Right lobe of liver (tissue), 4 donors: ENCODE measurements at regions not wholly inside any gene's neighbourhood (a gene's known extent, or its start where the extent isn't known, plus 50 kb on each side); places are given as distances from the start of the nearest gene placed in this dataset.

Source experiments
- POLR2A ChIP-seq: fragments of 450-650 bp; IDR thresholded peaks from one replicate; pipeline ENCODE4 v1.6.1; 2017; ENCODE audit warnings: antibody characterized with exemption, mild to moderate bottlenecking
- TF ChIP-seq, protein P1 (sequence below), 4 donors: fragments of 200-600 bp in 3 of 4; fragments of 450-650 bp in 1 of 4; IDR thresholded peaks; one replicate each; pipeline versions ENCODE4 v1.5.1 to v1.8.0; 2016 to 2022; ENCODE audit warnings: antibody characterized with exemption in 4 of 4, mild to moderate bottlenecking in 2 of 4
- donor health status: DM: no; HTN: no; CAD: no.
- donor health status: DM: no; HTN: no; CAD: no.
- donor health status: DM: no; HTN: yes; CAD: no.

DNA sequence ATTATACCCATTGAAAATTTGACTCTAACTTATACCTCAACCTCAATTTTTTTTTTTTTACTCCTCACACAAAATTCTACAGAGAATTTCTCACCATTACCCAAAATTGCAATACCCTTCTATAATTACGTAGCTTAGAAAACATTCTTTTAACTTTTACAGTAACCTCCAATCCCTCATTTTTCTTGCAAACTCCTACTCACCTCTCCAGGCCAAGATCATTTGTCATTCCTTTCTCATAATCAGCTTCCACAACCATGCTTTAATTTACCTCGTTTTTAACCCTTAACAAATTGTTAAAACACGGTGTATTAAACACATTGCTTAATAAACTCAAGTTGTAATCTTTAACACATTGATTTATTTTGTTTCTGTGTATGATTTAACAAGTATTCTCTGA lies 289.7 kb upstream of the TRAM1L1 start:
- TF ChIP-seq, protein P1, sequence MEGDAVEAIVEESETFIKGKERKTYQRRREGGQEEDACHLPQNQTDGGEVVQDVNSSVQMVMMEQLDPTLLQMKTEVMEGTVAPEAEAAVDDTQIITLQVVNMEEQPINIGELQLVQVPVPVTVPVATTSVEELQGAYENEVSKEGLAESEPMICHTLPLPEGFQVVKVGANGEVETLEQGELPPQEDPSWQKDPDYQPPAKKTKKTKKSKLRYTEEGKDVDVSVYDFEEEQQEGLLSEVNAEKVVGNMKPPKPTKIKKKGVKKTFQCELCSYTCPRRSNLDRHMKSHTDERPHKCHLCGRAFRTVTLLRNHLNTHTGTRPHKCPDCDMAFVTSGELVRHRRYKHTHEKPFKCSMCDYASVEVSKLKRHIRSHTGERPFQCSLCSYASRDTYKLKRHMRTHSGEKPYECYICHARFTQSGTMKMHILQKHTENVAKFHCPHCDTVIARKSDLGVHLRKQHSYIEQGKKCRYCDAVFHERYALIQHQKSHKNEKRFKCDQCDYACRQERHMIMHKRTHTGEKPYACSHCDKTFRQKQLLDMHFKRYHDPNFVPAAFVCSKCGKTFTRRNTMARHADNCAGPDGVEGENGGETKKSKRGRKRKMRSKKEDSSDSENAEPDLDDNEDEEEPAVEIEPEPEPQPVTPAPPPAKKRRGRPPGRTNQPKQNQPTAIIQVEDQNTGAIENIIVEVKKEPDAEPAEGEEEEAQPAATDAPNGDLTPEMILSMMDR (IDR thresholded peaks at IDR 0.05) = no peak
- no peak for TF ChIP-seq POLR2A
